Nephron (organoid): ENCODE measurements at regions not wholly inside any gene's neighbourhood (a gene's known extent, or its start where the extent isn't known, plus 50 kb on each side); places are given as distances from the start of the nearest gene placed in this dataset.
"Not testable (repeated sequence)": the region's sequence is repeated elsewhere in the genome, so short reads cannot be mapped to it uniquely, and the experiment has no call there.

Source experiments
- H3K27ac Mint-ChIP-seq, 3 experiments: 2 replicates each; pipeline ENCODE4 v1.8.0; 2020; ENCODE audit warnings: mixed read lengths in 3 of 3, mild to moderate bottlenecking in 2 of 3, moderate library complexity in 1 of 3
- H3K27me3 Mint-ChIP-seq: 2 replicates; pipeline ENCODE4 v1.8.0; 2021; ENCODE audit warnings: low read depth, mild to moderate bottlenecking, moderate library complexity, mixed read lengths
- H3K36me3 Mint-ChIP-seq: 2 replicates; pipeline ENCODE4 v1.8.0; 2020; ENCODE audit warnings: low read depth, mixed read lengths
- H3K4me1 Mint-ChIP-seq: 2 replicates; pipeline ENCODE4 v1.8.0; 2020; ENCODE audit warnings: mixed read lengths
- H3K4me3 Mint-ChIP-seq, 3 experiments: 2 replicates each; pipeline ENCODE4 v1.8.0; 2020; ENCODE audit warnings: mild to moderate bottlenecking in 3 of 3, mixed read lengths in 3 of 3, moderate library complexity in 2 of 3
- H3K9me3 Mint-ChIP-seq: 2 replicates; pipeline ENCODE4 v1.8.0; 2020; ENCODE audit warnings: mixed read lengths
- TF ChIP-seq, protein P1 (sequence below), 3 experiments: fragments of 200-600 bp; sonication (generic); IDR thresholded peaks; one replicate each; pipeline ENCODE4 v1.5.0; 2021; ENCODE audit warnings: antibody characterized with exemption in 3 of 3; ENCODE audit not compliant: unreplicated experiment in 3 of 3

DNA sequence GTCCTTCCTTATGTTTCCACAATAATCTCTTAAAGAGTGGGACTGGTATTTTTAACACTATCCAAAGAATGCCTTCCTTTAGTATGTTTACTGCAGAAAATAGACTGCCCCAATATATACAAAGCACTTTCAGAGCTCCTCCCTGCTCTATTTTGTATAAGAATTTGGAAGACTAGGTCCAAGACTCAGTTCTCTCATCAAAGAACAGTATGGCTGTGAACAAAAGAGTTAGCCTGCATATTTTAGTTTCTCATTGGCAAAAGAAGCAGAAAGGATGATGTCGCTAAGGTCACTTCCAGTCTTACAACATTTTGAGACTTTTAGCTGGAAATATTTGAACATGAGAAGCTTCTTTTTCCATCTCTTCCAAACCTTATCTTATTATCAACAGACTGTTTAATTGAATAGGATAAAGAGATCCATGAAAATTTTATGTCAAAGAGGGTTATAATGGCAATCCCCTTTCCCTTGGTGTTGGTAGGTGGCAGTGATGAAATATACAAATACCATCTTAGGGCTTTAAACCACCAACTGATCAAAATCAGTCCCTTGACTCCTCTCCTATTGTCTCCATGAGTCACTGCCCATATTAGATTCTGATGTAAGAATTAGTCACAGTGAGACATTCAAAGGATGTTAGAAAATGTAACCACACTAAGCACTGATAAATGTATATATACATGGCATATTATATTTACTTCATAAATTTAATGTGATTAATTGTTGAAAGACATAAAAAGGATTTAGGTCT lies 266.9 kb upstream of the DSEL start:
- Mint-ChIP-seq H3K9me3 (no peaks in the 10 kb centered on the region), H3K27ac (no peak overlapping the region), H3K27me3 (peaks cover 8% of the 10 kb centered on the region), H3K4me1 (peaks cover 5% of the 10 kb centered on the region), H3K36me3 (no peaks in the 10 kb centered on the region), H3K4me3 (no peak overlapping the region)
- TF ChIP-seq, protein P1, sequence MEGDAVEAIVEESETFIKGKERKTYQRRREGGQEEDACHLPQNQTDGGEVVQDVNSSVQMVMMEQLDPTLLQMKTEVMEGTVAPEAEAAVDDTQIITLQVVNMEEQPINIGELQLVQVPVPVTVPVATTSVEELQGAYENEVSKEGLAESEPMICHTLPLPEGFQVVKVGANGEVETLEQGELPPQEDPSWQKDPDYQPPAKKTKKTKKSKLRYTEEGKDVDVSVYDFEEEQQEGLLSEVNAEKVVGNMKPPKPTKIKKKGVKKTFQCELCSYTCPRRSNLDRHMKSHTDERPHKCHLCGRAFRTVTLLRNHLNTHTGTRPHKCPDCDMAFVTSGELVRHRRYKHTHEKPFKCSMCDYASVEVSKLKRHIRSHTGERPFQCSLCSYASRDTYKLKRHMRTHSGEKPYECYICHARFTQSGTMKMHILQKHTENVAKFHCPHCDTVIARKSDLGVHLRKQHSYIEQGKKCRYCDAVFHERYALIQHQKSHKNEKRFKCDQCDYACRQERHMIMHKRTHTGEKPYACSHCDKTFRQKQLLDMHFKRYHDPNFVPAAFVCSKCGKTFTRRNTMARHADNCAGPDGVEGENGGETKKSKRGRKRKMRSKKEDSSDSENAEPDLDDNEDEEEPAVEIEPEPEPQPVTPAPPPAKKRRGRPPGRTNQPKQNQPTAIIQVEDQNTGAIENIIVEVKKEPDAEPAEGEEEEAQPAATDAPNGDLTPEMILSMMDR (IDR thresholded peaks at IDR 0.05; ENCODE audit: unreplicated experiment in 3 of 3): no peak

DNA sequence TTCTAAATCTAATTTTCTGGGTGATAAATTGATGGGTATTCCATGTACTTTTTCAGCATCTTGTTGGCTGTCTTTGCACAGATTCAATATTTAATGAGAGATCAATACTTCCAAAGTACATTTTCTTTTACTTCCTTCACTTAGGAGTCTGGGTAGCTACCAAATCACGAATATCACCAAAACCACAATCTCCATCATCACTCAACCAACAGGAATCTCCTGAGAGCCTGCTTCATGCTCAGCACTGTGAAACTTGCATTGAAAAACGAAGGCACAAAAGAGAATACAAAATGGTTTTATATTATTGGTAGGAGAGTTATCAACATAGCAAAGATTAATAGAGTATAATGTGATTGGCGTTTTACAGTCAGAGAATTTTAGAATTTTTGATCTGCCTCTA lies 261.5 kb upstream of the DSEL start:
- Mint-ChIP-seq H3K27me3 (no peaks in the 10 kb centered on the region), H3K4me1 (peaks cover 5% of the 10 kb centered on the region), H3K4me3 (no peak overlapping the region), H3K27ac (no peak overlapping the region), H3K9me3 (no peaks in the 10 kb centered on the region), H3K36me3 (no peaks in the 10 kb centered on the region)
- TF ChIP-seq, protein P1 (IDR thresholded peaks at IDR 0.05; ENCODE audit: unreplicated experiment in 3 of 3): no peak

DNA sequence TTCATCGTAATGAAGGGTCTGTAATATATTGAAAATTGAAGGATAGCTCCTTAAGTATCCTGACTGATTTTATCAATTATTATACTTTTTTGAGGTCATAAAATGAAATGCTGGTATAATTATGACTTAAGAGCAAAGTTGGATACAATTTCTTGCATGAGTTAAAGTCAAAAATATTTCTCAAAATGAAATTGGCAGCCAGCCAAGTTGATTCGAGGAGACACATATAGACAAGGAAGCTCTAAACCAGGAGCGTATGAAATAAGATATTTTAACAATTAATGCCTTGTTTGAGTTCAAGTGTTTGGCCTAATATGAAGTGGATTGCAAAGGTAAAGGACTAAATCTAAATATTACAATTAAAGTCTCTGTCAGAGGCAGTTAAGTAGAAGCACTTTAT lies 260.4 kb upstream of the DSEL start:
- H3K4me1 Mint-ChIP-seq: peaks cover 5% of the 10 kb centered on the region
- H3K27me3 Mint-ChIP-seq: no peaks in the 10 kb centered on the region
- TF ChIP-seq, protein P1 (IDR thresholded peaks at IDR 0.05; ENCODE audit: unreplicated experiment in 3 of 3): no peak
- no peak overlapping the region for H3K4me3 Mint-ChIP-seq
- no peak overlapping the region for H3K27ac Mint-ChIP-seq
- H3K9me3 Mint-ChIP-seq: no peaks in the 10 kb centered on the region
- no peaks in the 10 kb centered on the region for H3K36me3 Mint-ChIP-seq

DNA sequence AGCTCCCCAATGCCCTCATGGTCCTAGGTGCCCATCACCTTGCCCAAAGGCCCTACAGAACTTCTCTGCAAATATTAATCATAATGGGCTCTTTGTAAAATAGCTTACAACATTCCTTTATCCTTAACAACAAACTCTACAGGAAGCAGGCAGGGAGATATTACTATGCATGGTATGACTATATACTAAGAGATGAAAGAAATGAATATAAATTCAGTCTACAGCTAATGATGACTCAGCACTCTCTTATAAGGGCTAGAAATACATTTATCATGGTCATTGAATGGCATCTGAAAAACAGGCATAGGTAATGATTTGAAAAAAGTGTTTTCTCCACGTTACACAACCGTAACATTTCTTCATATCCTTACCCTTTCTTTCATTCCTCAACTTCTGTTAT lies 254.8 kb upstream of the DSEL start:
- TF ChIP-seq, protein P1 (IDR thresholded peaks at IDR 0.05; ENCODE audit: unreplicated experiment in 3 of 3): no peak
- no peaks in the 10 kb centered on the region for H3K9me3 Mint-ChIP-seq
- H3K27me3 Mint-ChIP-seq: no peaks in the 10 kb centered on the region
- no peaks in the 10 kb centered on the region for H3K4me1 Mint-ChIP-seq
- H3K4me3 Mint-ChIP-seq: no peak overlapping the region
- no peaks in the 10 kb centered on the region for H3K36me3 Mint-ChIP-seq
- no peak overlapping the region for H3K27ac Mint-ChIP-seq

DNA sequence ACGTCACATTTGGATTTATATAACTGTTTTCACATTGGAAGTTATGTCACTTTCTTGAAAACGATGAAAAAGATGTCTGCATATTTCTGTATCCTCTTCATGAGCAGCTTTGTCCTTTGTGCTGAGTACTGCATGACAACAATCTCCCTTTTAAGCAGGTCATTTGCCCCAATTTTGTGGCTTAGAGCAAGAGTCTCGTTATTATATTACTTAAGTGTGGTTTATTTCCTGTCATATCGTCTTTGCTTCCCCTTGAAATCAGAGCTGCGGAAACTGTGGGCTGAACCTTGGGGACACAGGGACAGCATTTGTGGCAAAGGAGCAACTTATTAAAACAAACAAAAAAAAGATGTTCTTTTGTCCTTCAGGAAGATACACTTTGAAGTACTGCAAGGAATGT lies 254.0 kb upstream of the DSEL start:
- no peak overlapping the region for H3K4me3 Mint-ChIP-seq
- no peaks in the 10 kb centered on the region for H3K4me1 Mint-ChIP-seq
- no peak overlapping the region for H3K27ac Mint-ChIP-seq
- no peaks in the 10 kb centered on the region for H3K9me3 Mint-ChIP-seq
- H3K27me3 Mint-ChIP-seq: no peaks in the 10 kb centered on the region
- no peaks in the 10 kb centered on the region for H3K36me3 Mint-ChIP-seq
- TF ChIP-seq, protein P1 (IDR thresholded peaks at IDR 0.05; ENCODE audit: unreplicated experiment in 3 of 3): no peak

DNA sequence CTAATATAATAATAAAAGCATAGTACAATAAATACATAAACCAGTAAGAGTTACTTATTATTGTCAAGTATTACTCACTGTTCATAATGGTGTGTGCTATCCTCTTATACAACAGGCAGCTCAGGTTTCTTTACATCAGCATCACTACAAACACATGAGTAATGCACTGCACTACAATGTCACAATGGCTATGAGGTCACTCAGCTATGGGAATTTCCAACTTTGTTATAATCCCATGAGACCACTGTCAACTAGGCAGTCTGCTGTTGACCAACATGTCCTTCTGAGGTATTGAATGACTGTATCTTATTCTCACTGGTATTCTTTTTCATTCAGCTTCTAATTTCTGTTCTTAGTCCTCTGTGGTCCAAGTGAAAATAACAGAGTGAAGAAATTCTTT lies 250.4 kb upstream of the DSEL start:
- H3K4me3 Mint-ChIP-seq: no peak overlapping the region
- H3K27me3 Mint-ChIP-seq: no peaks in the 10 kb centered on the region
- no peaks in the 10 kb centered on the region for H3K4me1 Mint-ChIP-seq
- no peak overlapping the region for H3K27ac Mint-ChIP-seq
- no peaks in the 10 kb centered on the region for H3K9me3 Mint-ChIP-seq
- no peaks in the 10 kb centered on the region for H3K36me3 Mint-ChIP-seq
- TF ChIP-seq, protein P1 (IDR thresholded peaks at IDR 0.05; ENCODE audit: unreplicated experiment in 3 of 3): no peak

DNA sequence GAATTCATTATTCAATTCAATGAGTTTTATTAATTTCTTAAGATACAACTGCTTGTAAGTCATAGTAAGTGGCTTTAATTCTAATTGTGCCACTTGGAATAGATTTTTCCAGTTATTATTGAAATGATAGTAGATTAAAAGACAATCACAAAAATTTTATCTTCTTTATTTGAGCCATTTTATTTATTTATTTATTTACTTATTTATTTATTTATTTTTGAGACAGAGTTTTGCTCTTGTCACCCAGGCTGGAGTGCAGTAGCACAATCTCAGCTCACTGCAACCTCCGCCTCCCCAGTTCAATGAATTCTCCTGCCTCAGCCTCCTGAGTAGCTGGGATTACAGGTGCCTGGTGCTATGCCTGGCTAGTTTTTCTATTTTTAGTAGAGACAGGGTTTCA lies 235.7 kb upstream of the DSEL start:
- H3K9me3 Mint-ChIP-seq, H3K27me3 Mint-ChIP-seq, H3K36me3 Mint-ChIP-seq, H3K27ac Mint-ChIP-seq, H3K4me1 Mint-ChIP-seq, H3K4me3 Mint-ChIP-seq: not testable (repeated sequence)
